ENCODE measurements at regions not wholly inside any gene's neighbourhood (a gene's known extent, or its start where the extent isn't known, plus 50 kb on each side); places are given as distances from the start of the nearest gene placed in this dataset.
"Not testable (repeated sequence)": the region's sequence is repeated elsewhere in the genome, so short reads cannot be mapped to it uniquely, and the experiment has no call there.

- DNase-seq (ENCODE audit: low read depth): no peak
Observed at GRCh38 chr4:100026066-100026465, 76.0 kb upstream of the H2AZ1 start.

- DNase-seq (ENCODE audit: low read depth): no peak
Observed at GRCh38 chr4:100023800-100024199, 73.7 kb upstream of the H2AZ1 start.

GRCh38 chr4:100022792-100023222 is 72.7 kb upstream of the H2AZ1 start:
- DNase-seq (ENCODE audit: low read depth): no peak

- no peak for DNase-seq (ENCODE audit: low read depth)
Observed at GRCh38 chr4:100019821-100020220, 69.7 kb upstream of the H2AZ1 start.

- no peak for DNase-seq (ENCODE audit: low read depth)
Observed at GRCh38 chr4:100017637-100018310, 67.7 kb upstream of the H2AZ1 start.

- no peak for DNase-seq (ENCODE audit: low read depth)
Observed at GRCh38 chr4:100016191-100016590, 66.1 kb upstream of the H2AZ1 start.

GRCh38 chr4:100014616-100015015 is 64.5 kb upstream of the H2AZ1 start:
- no peak for DNase-seq (ENCODE audit: low read depth)

GRCh38 chr4:100009490-100009889 is 59.4 kb upstream of the H2AZ1 start:
- no peak for DNase-seq (ENCODE audit: low read depth)

- DNase-seq (ENCODE audit: low read depth): peak; percentile 35
Observed at GRCh38 chr4:100008048-100008447, 58.0 kb upstream of the H2AZ1 start.

GRCh38 chr4:100006161-100006560 is 56.1 kb upstream of the H2AZ1 start:
- not testable (repeated sequence) for DNase-seq (ENCODE audit: low read depth)
